CD4-positive, alpha-beta T cell treated with Interleukin-4 for 1 hour (primary cell): ENCODE measurements at regions not wholly inside any gene's neighbourhood (a gene's known extent, or its start where the extent isn't known, plus 50 kb on each side); places are given as distances from the start of the nearest gene placed in this dataset.
A peak's percentile ranks its signal among the peaks of the same experiment; 100 is the strongest.

Experiments used
- DNase-seq, 2 donors: peaks; one replicate each; pipeline ENCODE4 v3.0.0-alpha.2; 2020 to 2022

DNA sequence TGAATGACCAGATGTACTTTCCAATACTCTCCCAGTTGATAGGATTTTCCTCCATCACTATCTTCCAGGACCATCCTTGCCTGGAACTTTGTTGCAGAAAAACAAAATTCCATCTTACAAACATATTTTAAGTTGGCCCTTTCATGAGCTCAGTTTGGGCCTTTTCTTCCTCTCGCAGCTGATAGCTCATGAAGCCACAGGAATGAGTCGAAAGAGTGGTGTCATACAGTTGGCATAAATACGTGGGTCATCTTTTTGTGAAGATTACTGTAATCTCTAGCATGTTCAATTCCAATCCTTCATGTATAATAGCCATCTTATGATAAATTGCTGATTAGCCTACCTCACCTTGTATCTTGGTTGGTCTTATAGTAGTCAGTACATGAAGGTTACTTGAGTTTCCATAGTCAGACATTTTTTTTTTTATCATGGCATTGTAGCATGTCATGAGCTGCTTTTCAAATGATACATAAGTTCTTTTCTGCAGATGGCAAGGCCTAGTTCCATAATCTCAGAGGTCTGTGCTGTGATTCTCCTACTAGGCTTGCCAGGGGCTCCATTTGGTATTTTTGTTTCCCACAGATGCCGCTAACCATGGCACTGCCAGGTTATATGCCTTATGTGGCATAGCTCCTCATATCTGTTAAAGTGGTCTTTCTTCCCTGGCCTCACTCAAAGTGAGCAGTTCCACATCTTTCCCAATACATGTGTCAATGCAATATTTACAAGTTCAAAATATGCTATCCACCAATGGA is 380.6 kb upstream of the DCN start:
- no peak for DNase-seq

DNA sequence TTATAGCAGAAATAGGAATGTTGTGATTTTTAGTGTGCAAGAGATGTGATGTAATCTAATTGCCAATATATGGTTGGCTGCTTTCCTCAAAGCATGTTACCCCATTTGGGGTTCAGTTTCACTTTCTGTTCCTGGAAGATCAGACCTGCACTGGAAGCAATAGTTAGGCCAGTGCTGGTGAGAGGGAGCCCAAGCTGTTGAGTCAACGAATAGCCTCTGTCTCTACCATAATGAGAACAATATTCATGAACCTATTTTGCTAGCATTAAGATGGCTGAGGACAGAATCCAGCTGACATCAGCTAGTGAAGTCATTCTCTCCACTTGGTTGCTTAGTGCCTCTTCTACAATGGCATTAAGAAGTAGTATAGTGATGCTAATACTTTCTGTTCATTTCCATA is 379.9 kb upstream of the DCN start:
- peak in 1 of 2 donors; percentile 45 for DNase-seq

DNA sequence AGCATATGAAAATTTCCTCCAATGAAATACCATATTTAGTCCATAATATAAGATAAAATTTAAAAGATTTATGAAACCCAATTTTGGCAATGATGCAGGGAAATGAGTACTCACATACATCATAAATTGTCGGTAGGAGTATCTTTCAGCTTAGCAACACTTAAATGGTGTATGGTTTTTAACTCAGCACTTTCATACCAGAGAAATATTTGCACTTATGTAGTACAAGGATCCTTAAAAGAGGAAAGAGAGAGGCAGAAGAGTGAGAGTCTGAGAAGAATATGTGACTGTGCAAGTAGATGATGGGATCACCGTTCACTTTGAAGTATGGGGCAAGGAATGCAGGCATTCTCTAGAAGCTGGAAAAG is 379.3 kb upstream of the DCN start:
- no peak for DNase-seq

DNA sequence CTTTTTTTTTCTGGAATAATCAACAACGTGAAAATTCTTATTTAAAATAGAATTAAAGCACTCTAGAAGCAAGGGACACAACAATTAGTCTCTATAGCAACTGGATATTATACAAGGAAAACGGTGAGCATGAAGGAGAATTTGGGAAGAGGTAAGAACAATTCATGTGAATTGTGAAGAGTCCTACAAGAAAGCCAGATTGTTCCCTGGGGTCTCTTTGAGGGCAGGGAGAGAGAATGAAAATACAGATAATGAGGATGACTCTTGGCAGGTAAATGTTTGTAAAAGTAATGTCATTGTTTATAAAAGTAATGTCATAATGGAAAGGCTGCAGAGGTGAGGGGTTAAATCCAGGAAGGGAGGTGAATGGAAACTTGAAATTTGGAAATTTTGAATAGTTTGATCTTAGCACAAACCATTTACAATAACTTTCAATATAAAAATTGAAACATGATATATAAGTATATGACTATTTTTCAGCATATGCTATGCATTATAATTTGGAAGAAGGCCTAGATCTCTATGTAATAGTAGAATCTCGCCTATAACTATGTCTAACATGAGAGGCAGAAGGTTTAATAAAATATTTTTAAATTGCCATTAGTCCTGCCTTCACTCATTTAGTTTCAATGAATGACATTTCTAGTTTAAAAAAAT is 378.8 kb upstream of the DCN start:
- DNase-seq, result no peak

DNA sequence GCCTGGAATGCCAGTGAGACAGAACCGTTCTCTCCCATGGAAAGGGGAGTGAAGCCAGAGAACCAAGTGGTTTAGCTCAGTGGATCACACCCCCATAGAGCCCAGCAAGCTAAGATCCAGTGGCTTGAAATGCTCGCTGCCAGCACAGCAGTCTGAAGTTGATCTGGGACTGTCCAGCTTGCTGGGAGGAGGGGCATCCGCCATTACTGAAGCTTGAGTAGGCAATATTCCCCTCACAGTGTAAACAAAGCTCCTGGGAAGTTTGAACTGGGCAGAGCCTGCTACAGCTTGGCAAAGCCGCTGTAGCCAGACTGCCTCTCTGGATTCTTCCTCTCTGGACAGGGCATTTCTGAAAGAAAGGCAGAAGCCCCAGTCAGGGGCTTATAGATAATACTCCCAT is 374.3 kb upstream of the DCN start:
- DNase-seq, result no peak

DNA sequence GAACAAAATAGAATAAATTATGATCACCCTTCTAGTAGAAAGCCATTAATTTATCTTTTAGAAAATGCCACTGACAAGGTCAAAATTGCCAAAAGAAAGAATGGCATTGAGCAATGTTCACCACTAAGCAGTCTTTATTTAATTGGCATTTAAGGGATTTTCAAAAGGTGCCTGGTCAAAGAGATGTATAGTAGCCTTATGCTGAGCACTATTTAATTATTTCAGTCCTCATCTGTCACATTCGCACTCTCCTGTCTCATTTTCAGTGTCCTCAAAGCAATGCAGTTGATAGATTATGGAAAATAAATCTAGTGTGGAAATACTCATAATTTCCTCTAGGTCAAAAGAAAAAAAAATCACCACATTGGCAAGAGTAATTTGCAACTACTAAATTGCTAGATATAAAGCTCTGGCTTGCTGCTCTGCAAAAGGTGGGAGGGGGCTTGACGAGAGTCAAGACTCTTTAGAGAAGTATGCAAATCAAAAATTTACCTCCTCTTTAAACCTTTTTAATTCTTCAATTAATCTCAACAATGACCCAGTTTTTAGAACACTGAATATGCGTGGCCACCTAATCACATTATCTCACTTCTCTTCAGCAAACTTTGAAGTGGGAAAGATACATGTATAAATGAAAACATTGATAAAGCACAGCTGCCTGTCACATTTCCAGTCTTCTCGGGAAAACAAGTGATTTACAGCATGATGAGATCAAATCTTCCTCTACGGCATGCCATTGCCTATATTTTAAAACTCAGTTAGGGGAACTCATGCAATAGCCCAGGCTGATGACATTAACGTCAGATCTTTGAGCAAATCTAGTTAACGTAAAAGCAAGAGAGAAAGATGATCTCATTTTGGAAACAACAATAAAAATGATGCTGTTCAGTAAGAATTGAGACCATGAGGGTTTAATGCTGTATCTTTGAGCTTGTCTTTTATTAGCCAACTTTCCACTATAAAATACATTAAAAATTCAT is 373.1 kb upstream of the DCN start:
- no peak for DNase-seq

DNA sequence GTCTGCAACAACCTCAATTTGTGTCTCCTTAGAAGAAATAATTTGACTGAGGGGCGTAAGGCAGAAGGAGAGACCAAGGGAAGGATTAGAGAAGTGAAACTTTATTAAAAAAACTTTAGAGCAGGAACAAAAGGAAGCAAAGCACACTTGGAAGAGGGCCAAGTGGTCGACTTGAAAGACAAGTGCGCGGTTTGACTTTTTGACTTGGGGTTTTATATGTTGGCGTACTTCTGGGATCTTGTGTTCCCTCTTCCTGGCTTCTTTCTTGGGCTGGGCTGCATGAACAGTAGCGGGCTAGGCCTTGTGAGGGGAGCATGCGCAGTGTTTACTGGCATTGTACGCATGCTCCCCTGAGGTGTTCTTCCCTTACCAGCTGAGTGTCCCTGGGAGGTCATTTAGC is 369.3 kb upstream of the DCN start:
- no peak for DNase-seq

DNA sequence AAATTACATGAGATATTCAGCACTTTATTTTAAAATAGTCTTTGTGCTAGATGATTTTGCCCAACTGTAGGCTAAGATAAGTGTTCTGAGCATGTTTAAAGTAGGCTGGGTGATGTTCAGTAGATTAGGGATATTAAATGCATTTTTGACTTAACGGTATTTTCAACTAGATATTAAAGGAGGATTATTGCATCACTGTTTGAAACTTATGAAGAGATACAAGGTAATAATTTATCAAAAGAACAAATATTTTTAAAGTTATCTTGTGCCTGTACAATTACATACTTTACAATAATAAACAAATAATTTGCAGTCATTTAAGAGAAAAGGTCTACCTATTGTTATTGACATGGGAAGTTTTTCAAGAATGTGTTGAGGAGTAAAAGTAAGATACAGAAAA is 368.6 kb upstream of the DCN start:
- no peak for DNase-seq

DNA sequence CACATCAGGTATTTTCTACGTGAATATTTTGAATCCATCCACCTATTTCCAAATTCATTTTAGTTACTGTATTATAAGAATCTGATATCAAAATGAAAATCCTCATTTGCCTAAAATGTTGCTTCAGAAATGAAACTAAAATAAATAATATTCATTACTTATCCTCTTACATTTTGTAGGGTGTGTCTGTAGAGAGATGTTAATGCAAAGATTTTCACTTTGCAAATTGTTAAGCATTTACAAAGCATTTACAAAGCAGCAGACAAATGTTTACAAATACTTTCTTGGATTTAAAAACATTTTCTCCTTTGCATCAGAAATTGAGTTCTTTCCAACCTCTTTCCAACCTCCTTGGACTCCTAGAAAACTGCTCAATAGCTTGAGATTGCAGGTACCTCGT is 360.0 kb upstream of the DCN start:
- no peak for DNase-seq

DNA sequence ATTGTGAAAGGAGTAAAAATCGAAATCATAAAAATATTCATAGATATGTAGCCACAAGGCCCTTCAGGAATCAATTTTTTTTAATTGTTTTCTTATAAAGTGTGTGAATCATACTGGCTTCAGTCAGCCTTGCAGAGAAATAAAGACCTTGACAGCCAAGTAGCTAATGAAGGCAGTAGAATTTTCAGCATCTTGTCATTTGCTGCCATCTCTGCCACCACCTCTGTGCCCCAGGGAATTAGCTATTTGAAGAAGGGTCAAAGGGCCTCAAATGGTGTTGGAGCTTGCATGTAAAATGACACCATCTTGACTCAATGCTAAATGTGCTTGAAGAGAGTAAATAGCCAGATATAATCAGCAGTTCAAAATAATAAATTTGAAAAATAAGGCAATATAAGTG is 359.4 kb upstream of the DCN start:
- DNase-seq, result no peak

DNA sequence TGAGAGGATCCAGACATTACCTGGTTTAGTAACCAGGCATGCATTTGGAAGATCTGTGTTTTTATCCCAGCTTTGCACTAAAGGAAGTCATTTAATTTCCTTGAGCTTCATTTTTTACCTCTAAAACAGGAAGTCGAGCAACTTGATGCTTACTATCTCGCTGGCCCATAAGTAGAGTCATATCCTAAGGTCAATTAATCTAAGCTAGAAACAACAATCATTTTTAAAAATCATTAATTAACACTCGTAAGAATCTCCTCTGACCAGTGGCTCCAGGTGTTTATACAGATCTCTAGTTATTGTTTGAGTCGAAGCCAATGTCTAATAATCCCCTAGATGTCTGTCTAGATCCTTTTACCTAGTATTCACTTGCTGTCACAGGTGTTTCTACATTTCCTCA is 355.8 kb upstream of the DCN start:
- DNase-seq, result no peak

DNA sequence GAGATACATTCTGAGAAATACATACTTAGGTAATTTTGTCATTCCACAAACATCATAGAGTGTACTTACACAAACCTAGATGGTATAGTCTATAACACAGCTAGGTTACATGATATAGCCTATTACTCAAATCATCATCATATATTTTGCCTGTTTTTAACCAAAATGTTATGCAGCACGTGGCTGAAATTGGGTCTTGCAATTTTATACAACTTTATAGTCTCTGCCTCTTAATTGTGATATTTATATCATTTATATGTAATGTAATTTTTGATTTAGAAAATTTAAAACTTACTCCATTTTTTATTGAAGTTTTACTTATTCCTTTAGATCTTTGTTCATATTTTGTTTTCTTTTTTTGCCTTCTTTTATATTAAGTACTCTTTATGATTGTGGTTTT is 350.7 kb upstream of the DCN start:
- DNase-seq, result no peak

DNA sequence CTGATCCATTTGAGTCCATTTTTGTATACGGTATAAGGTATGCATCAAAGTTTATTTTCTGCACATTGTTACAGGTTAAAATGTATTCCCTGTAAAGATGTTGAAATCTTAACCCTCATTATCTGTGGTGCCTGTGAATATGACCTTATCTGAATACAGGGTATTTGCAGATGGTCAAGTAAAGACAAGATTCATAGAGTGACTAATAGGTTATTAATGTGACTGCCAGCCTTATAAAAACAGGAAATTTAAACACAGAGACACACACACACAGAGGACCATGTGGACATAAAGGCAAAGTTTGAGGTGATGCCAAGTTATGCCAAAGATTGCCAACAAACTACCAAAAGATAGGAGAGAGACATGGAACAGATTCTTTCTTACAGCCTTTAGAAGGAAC is 347.2 kb upstream of the DCN start:
- DNase-seq, result no peak

DNA sequence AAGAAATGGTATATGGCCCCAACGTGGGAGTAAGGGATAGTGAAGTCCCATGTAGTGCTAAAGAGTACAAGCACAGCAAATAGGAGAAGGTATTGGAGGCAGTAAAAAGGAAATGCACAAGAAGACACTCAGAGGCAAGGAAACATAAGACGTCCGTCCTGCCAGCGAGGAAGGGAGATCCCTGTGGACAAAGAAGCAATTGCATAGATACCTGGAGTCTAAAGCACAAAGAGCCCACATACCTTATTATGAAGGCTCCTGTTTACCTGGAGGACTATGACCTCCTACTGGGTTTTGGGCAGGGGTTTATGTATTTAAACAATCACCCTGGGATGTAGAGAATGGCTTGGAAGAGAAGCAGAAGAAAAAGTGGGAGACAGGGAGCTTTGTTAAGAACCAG is 341.2 kb upstream of the DCN start:
- no peak for DNase-seq

DNA sequence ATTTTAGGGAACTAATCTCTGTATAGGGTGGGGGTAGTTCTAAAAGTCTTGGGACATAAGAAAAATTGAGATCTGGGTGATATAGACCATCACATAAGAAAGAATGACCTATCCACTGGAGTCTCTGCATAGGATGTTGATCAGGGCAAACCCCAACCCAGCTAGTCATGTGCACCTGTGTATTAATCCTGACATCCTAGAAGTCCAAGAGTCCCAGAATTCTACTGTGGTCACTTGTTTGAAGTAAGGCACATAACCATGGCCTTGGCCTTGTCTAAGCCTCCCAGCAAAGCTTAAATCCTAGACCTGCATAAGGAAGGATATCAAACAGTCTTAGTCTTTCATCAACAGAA is 334.1 kb upstream of the DCN start:
- DNase-seq, result no peak

DNA sequence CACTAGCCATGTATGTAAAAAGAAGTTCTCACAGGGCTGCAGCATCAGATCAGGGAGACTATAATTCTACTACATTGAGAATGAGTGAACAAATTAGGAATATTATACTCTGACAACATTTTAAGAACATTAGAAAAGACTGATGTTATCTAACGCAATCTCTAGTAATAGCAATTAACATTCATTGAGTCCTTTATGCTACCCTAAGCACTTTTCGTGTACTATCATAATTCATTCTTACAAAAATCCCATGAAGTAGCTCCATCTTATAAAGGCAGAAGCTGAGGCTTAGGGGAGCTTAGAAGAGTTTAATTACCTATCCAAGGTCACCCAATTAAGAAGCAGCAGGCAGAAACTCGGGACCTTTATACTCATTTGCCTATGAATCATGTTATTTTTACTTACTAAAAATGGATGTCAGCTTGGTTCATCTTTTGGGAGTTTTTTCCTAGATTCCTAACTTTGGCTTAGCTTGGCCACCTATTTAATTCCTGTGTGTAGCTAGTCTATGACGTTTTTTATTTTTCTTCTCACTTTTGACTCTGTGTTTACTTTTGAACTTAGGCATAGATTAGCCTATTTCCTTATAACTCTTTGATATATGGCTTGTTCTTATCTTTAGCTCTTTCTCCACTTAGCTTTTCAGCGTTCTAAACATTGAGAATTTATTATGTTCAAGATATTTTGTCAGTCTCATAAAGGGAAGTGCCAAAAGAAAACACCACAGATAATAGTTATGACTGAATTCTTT is 333.5 kb upstream of the DCN start:
- no peak for DNase-seq

DNA sequence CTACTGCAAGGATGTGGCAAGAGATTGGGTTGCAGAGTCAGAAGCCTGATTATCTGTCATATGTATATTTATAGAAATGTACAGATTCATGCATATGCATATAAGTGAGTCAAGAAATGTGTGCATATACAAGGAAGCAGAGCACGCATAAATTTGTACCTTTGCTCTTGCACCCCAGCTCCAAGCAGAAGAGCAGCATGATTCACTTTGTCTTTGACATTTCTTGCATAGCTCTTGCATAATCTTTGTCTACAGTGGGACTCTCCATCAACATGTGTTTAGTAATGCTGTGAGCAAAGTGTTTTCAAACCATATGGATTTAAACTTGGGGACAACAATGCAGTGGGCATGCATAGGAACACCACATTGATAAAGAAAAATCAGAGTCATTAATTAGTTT is 330.7 kb upstream of the DCN start:
- DNase-seq, result no peak

DNA sequence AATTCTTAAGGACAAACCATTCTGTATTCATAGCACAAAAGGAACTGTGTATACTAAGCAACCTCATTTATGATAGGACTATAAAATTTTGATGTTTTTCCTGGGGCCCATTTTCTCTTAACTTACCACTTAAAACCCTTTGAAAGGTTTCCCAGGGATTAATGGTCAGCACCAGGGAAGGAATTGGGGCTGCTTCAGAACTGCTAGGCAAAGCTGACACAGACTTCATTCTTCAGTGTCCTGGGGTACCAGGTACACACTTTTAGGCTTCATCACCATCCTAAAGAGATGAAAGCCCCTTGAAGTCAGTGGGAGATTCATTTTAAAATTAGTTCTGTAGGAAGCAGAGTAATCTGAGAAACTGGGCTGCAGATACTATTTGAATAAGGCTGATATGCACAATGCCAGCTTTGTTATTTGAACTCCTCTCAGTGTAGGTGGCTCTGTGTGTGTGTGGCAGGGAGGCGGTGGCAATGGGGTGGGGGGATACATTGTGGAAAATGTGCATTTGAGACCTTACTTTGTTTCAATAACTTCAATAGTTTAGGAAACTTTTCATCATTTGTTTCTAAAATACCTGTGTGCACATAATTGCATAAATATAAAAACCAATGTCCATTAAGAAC is 329.3 kb upstream of the DCN start:
- DNase-seq, result no peak

DNA sequence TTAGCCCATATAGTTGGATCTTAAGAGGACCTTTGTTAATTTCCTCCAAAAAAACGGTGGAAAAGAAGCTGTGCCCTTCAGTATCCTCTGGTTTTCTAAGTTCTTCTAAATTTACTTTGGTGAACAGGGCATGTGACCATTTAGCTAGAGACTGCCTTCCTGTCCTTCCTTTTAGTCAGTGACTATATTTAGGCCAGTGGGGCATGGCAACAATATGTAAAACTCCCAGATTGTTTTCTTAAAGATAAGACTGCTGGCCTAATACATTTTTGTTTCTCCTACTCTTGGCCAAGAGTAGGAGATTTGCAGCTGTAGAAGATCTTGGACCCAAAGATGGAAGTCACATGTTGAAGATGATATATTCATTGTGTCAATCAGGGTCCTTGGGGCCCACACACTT is 325.1 kb upstream of the DCN start:
- DNase-seq, result no peak

DNA sequence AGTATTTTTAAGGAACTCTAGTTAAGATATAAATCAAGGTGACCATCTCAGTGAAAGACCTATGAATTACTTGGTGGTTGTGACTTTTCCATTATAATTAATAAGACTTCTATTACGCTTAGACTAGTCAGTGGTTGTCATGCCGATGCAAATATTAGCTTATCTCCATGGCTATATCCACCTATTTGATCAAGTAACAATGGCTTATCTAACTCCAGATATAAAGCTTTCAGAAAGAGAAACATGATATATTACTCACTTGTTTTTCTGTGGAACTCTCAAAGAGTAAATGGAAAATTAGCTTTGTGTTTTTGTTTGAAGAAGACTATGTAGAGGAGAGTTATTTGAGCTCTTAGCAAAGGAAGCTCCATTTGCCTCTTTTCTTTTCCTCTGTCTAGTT is 323.8 kb upstream of the DCN start:
- no peak for DNase-seq

DNA sequence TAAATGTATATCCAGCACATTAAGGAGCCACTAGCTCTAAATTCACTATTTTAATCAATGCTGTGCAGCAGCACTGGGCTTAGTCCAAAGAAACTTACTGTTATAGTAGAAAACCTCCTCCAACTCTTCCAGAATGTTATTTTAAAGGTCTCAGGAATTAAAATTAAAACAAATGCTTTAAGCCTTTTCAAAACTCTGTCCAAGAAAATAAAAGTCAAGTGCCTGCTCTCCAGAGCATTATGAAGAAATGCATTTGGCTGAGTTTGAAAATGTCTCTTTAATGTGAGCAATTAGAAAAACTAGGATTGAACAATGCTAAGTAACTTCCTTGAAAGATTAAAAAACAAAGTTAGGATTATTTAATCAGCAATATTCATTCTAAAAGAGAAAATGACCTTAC is 322.4 kb upstream of the DCN start:
- no peak for DNase-seq

DNA sequence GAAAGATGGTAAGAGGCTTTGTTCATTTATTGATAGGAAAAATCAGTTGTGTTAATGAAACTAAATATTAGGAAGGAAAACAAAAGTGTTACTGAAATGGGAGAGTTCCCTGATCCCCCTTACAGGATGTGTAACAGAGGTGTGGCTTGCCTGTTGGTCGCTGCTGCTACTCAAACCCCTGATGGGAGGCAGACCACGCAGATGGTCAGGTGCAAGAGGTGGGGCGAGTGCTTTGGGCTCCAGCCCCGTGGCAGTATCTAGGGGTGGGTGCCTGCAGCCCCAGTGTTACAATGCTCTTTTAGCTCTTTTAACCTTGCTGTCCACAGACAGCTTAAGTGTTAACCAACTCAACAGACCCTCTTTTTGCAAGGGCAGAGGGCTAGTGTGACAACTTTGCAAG is 319.6 kb upstream of the DCN start:
- no peak for DNase-seq

DNA sequence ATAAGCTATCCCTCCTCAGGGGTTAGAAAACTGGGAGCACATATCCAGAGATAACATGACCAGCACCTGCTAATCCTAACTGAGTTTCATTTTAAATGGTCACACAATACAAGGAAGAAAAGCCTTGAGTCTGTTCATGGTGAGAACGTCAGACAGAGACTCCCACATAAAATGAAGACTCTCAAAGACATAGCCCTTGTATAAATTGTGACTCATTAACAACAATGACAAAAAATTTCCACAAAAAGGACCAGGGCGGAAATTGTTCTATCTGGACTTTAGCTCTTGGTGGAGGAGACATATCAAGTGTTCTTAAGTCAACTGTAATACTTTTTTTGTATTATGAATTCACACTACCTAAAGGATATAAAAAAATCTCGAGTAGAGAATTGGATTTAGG is 313.7 kb upstream of the DCN start:
- no peak for DNase-seq
